NCI-H2107 treated with DMSO at 0.1 percent for 48 hours (cell line): ENCODE measurements at regions not wholly inside any gene's neighbourhood (a gene's known extent, or its start where the extent isn't known, plus 50 kb on each side); places are given as distances from the start of the nearest gene placed in this dataset.
A peak's percentile ranks its signal among the peaks of the same experiment; 100 is the strongest.

Experiments
- DNase-seq: peaks from one replicate; lab custom pipeline; 2025; ENCODE audit not compliant: unreplicated experiment; lab: John Stamatoyannopoulos, UW

DNA sequence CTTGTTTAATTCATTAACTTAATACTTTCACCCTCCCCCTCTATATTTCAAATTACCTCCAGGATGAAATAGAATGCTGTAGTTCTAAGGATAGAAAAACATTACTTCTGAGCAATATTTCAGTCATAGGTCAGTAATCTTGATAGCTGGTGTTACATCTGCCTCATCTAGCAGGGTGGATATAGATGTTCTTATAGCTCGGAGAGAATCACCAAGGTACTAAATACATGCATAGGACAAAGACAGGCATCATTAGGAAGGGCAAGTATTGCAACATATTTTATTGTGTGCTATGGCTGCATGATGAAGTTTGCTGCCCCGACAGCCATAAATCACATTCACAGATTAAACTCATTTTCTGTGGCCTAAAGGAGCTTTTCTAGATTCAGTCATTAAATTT, 601.0 kb downstream of the FGF9 start:
- no peak for DNase-seq

DNA sequence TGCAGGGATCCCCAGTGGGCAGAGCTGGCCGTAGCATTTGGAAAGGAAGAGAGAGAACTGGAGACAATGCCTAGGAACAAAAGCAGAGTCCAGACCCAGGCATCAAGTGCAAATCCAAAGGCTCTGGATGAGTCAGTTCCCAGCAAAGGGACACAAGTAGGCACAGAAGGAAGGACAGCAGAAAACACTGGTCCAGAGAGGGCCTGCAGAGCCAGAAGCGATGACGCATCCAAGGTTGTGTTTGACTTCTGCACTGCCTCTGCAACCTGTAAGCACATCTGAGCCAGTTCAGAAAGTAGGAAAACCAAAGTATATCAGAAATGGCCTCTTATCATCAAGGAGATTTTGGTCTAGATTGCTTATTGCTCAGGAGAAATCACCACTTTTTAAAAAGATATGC, 604.5 kb downstream of the FGF9 start:
- DNase-seq, result no peak

DNA sequence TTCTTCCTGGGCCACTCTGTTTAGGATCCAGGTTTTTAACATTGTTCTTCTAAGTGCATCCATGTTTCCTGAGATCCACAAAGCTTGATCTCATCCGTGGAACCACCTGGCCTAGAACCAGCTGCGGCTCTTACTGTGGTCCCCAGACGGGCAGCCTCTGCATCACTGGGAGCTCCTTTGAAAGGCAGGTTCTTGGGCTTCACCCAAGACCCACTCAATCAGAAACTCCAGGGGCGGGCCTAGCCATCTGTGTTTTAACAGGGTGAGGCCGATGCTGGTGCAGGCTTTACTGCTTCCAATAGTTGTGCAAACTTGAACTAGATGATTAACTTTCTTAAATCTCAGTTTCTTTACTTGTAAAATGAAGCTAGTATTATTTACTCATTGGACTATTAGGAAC, 605.7 kb downstream of the FGF9 start:
- DNase-seq, result no peak

DNA sequence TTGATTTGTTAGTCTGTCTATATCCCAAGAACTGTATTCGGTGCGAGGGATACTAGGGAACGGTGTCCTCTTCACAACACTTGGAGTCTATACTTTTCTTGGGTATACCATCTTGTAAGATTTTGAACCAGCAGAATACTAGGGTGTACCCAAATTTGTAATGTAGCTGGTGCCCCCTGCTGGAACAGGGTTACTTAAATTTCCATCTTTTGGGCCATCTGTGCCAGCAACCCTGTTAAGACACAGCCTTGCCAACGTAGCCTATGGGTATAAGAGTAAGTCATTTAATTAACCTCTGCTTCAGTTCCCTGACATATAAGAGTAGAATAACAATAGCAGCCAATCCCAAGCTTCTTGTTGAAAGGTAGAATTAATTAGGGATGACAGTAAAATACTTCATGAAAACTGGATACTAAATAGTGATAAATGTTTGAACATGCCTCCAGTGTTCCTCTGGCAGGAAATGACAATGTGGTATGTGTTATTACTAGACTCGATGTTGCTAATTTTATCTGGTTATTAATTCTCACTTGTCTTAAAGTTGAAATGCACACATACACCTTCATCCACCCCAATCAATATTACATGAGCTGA, 607.6 kb downstream of the FGF9 start:
- DNase-seq, result peak; percentile 24

DNA sequence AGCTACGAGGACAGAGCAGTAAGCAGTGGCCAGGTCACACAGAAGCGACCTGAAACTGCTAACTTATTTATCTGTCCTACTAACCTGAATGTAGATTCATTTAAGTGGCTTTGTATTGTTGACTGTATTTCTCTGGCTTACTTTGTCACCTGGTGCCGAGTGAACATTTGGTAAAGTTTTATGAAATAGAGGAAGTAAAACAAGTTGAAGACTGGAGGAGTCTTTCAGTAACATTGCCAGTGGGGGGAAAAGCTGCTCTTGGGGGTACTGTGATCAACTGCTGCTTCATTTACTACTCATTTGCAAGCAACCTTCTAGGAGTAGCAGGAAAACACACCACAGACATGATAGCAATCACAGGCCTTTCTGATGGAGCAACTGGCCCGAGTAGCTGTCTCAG, 615.0 kb downstream of the FGF9 start:
- no peak for DNase-seq

DNA sequence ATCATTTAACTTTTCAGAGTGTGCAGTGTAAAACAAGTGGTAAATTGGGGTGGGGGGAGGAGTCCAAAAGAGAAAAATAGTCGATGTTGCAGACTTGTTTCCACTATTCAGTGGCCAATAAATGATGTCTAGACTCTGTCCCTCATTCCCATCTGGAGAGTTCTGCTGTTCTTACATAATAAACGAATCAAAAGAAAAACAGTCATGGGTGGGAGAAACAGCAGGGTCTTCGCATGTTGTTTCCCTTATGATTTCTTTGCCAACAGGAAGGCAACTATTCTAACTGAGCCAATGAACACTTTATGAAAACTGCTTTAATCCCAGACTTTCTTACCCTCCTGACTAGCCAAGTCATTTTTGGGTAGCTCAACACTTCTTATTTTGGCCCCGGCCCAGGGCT, 615.5 kb downstream of the FGF9 start:
- DNase-seq, result no peak

DNA sequence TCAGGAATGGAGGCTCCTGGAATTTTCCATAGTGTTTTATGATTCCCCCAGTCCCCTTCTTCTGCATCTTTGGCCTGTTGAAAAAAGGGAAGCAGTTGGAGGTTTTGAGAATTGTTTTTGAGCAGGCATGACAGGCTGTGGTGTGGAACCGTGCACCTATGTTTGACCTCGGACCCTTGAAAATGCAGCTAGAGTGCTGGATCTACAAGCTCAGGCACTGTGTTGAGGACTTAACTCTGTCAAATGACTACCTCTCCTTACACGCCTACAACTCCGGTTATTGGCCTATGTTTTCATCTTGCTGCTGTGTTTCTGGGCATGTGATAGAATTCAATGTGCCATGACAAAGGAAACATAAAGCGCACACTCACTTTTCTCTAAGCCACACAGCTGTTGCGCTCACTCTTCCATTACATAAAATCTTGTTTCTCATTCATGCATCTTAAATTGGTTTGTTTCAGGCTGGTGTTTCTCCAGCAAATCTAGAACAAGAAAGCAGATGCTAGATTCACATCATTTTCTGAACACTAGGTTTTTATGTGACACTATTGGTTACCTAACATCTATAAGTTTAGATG, 616.6 kb downstream of the FGF9 start:
- no peak for DNase-seq

DNA sequence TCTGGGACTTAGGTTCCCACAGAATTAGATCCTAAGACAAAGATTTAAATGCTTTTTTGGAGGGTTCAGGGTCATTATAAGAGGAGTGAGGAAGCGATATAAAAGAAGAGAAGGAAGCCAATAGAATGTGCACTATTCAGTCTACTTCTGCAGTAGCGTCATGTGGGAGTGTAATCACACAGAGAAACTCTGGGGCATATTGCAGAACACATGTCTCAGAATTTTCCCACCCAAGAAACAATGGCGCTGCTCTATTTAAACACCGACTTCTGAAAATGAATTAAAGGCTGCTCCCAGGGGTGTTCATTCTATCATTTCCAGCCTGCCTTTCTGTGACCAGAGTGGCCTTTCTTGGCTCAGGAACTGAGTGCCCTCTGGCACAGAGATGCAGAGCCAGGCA, 617.6 kb downstream of the FGF9 start:
- no peak for DNase-seq

DNA sequence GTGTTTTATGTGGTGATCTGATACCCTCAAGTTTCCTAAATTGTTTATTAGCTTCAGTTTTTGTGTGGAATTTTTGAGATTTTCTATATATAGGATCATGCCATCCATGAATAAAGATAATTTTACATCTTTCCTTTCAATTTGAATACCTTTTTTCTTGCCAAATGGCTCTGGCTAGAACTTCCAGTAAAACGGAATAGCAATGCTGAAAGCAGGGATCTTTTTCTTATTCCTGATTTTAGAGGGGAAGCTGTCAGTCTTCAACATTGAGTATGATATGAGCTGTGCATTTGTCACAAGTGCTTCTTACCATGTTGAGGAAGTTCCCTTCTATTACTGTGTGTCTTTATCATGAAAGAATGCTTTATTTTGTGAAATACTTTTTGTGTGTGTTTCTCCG, 618.8 kb downstream of the FGF9 start:
- no peak for DNase-seq

DNA sequence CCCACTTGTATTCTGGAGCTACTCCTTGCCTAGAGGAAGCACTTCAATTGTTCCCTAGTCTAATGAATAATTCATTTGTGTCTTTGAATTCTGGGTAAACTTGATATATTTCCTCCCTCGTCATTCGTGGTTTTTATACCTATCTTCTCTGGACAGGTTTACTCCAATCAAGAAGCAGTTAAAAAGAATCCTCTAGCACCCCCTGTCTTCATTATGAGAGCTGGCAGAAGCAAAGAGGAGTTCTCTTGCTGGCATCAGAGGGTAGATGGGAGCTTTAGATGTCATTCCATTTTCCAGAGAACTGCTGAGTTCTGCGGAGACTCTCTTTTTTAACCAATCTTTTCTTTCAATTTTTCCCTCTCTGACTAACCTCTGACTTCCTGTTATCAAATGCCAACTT, 627.7 kb downstream of the FGF9 start:
- DNase-seq, result no peak

DNA sequence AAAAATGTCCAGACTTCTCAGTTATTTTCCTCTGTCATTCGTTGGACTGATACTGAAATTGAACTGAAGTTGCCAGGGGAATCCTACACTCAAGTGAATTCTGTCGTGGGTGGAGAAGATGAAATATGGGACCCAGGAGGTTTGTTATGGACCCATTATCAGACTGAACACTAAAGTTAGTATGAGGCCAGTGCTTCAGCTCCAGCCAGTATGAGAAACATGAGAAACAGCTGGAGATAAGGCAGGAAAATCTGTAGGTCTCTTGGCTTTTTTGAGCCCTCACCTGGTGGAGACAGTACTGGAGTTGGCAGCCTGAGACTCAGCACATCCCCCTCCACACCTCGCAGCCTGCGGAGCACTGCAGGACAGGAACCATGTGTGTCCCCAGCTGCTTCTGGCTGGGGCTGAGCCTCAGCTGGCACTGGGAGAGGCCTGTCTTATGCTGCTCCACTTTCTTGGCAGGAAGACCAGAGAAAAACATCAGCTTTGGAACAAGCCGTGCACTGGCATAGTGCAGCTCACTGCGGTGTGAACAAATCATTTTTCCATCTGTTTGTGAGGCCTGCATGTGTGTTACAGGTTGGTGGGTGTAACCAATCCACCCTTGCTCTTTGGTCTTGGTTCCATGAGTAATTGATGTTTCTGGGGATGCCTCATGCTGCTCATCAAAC, 641.0 kb downstream of the FGF9 start:
- DNase-seq, result no peak

DNA sequence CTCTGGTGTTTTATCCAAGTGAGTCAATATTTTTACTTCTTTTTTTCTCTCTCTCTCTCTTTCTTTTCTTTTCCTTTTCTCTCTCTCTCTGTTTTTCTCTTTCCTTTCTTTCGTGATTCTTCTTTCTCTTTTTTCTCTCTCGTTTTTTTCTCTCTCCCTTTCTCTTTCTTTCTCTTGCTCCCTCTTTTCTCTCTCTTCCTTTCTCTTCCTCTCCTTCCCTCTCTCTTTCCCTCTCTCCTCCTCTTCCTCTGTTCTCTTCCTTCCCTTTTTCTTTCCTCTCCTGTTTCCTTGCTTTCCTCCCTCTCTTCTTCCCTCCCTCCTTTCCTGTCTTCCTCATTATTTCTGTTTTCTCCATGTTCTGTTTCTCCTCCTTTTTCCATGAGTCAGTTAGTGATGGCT, 641.5 kb downstream of the FGF9 start:
- DNase-seq, result no peak

DNA sequence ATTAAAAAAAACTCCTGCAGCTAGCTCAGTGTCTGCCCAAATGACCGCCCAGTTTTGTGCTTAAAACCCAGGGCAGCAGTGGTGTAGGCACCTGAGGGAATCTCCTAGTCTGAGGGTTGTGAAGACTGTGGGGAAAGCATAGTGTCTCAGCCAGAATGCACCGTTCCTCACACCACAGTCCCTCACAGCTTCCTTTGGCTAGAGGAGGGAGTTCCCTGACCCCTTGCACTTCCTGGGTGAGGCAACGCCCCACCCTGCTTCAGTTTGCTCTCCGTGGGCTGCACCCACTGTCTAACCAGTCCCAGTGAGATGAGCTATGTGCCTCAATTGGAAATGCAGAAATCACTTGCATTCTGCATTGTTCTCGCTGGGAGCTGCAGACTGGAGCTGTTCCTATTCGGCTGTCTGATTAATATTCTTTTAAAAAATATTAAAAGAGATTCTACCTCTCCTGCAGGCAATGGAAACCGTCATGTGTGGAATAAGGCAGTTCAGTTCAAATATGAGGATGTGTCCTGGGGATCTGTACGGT, 645.7 kb downstream of the FGF9 start:
- no peak for DNase-seq

DNA sequence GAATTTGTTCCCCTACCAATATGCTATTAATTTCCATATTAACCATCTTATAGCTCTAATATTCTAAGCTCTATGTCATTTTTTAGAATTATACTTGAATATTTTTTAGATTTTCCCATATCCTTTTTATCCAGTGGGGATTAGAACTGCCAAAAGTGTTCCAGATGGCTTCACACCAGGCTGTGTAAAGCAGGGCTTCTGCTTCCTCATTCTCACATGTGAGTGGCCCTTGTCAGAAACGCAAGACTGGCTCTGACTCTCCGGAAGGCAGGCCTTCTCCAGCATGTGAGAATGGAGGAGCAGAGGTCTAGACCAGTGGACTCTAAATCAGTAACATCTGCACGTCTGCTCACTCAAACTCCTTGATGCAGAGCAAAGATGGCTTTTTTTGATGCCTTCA, 650.1 kb downstream of the FGF9 start:
- no peak for DNase-seq

DNA sequence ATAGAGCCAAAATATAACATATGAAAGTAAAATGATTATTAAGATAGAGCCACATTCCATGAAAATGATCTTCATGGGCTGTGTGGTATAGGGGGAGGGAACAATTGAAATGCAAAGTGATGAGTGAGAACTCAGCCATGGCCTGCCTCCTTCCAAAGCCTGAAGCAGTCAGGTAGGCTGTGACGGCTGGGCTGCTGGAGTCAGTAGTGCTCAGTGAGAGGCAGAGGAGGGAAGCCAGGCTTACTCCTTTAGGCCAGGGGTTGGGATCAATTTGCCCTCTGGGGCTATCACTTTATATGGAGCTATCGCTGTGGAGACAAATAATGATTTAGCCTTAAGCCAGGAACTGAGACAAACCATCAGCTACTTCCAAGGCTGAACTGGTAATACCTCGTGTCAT, 654.9 kb downstream of the FGF9 start:
- DNase-seq, result no peak

DNA sequence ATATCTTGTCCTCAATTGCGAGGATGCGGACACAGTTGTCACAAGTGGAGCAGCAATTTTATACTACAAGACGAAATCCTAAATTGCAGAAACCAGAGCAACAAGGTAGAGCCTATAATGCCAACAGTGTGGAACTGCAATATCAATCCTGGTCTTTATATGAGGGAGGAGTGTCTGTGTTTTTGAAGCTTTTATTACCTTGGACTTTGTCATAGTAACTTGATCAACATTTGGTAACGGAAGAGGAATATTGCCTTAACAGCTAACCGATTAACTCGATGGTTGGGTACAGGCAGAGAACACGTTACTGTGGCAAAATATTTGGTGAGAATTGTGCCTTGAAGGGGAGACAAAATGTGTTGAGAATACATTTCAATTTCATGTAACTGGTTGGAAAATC, 661.5 kb downstream of the FGF9 start:
- no peak for DNase-seq

DNA sequence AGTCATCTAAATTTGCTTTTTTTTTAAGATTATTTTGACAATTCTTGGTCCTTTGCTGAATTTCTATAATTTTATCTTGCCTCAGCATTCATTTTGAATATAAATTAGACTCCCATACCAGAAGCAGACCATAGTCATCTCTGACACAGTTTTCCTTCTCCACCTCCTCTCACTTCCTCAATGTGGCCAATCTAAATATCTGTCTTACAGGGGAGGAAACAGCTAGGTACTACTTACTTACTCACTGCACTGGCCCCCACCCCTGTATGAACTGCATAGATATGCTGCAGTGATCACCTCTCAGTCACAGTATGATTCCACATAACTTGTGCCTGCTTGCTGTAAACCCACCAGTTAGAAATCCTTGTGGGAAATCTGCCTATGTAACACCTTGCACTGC, 665.6 kb downstream of the FGF9 start:
- no peak for DNase-seq

DNA sequence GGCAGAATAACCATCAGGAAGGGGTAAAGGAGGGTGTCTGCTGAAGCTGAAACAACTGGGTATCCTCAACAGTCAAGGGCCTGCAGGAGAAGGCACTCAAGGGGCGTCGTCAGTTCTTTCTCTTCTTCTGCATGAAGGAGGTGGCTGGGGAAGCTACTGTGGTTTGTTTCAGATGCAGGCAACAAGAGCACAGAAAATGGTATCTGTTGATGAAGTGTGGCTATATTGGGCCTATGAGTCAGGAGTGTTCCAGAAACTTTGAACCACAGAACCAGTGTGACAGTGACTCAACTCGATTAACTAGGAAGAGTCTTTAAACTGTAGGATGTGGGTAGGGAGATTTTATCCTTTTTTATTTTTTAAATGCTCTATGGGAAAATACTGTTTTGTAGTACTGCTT, 686.3 kb downstream of the FGF9 start:
- DNase-seq, result no peak

DNA sequence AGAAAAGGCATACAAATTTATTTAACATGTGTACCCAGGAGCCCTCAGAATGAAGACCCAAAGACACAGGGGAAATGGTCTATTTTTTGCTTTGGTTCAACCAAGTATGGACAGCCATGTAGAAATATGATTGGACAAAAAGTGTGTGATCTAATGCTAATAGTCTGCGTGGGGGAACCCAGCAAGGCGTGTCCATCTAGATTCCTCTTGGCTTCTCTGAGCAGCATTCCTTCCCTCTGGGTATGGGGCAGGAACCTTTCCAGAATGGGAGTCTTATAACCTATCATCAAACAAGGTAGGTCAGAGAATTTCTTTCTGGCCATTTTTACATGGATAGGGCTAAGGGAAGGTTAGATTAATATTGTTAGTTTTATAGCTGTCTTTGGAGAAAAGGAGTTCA, 698.2 kb downstream of the FGF9 start:
- DNase-seq, result no peak

DNA sequence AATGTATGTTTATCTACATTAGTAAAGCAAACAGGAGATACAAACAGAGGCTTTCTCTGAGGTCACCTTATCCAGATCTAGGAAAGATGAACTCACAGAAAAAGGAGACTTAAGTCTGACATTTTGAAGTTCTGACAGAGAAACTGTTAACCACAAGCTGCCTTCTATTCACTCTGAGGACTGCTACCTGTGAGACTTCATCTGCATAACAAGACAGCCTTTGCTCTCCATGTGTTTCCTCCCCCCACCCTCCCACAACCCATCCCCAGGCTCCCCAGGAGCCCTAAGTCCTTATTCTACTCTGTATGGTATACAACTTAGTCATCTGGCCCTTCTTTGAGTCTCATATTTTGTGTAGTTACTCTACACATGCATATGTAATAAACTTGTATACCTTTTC, 699.0 kb downstream of the FGF9 start:
- no peak for DNase-seq

DNA sequence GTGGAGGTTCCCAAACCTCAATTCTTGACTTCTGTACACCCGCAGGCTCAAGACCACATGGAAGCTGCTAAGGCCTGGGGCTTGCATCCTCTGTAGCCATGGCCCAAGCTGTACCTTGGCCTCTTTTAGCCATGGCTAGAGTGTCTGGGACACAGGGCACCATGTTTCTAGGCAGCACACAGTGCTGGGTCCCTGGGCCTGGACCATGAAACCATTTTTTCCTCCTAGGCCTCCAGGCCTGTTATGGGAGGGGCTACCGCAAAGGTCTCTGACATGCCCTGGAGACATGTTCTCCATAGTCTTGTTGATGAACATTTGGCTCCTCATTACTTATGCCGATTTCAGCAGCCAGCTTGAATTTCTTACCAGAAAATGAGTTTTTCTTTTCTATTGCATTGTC, 701.4 kb downstream of the FGF9 start:
- DNase-seq, result no peak

DNA sequence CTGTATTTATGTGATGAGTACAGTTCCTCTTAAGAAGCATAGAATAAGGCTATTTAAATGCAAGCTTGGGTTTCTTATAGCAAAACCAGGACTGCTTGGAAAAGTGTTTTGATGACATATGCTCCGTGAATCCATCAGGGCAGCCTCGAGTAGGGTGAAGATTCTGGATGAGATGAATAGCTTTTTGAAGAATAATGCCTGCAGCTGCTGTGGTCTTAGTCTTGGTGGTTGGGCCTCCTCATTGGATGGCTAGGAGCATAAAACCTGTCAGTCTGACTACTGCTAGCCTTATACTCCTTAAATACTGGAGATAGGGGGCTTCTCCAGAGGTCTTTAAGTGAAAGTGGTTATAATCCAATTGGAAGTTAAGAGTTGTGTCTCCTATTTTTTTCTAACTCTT, 704.3 kb downstream of the FGF9 start:
- no peak for DNase-seq

DNA sequence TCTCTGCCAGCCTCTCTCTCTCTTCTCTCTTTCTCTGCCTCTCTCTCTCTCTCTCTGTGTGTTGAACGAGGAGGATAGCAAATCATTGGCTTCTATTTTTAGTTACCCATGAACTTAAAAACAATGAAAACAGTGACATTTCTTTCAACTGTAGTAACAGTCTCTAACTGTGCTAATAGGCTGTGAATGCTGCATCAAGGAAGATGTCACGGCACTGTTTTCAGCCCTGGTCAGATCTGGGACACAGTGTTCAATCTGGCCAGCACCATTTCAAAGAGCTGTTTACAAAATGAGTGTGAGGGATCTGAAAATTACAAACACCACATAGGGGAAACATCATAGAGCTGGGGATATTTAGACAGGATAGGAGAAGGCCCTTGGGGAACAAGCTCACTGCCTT, 717.0 kb downstream of the FGF9 start:
- no peak for DNase-seq
